CD8-positive, alpha-beta memory T cell (primary cell): ENCODE measurements at regions not wholly inside any gene's neighbourhood (a gene's known extent, or its start where the extent isn't known, plus 50 kb on each side); places are given as distances from the start of the nearest gene placed in this dataset.

Experiments used
- CTCF ChIA-PET: fragments of 350-600 bp; sonication (Branson Sonifier 250); formaldehyde crosslinking; loops from one replicate; lab custom pipeline; 2021; ENCODE audit warnings: antibody characterized with exemption; lab: Charles Lee
- POLR2A ChIA-PET: fragments of 350-600 bp; sonication (Branson Sonifier 250); formaldehyde crosslinking; loops from one replicate; lab custom pipeline; 2021; ENCODE audit warnings: antibody characterized with exemption; lab: Charles Lee
- DNase-seq, 5 donors: peaks; one replicate each; pipeline versions ENCODE4 v3.0.0 to v3.0.0-alpha.2; 2020 to 2022; ENCODE audit warnings: mixed read lengths in 1 of 5
- H3K27ac ChIP-seq: one replicate; pipeline ENCODE4 v1.7.0; 2013; ENCODE audit warnings: low read depth, mild to moderate bottlenecking, low read length, moderate library complexity
- H3K27me3 ChIP-seq: 2 replicates; pipeline ENCODE4 v1.7.0; 2013; ENCODE audit warnings: low read length, mild to moderate bottlenecking; ENCODE audit not compliant: insufficient read depth, poor library complexity, severe bottlenecking
- H3K36me3 ChIP-seq: 2 replicates; pipeline ENCODE4 v1.7.0; 2013; ENCODE audit warnings: mild to moderate bottlenecking, low read length, moderate library complexity; ENCODE audit not compliant: insufficient read depth
- H3K4me1 ChIP-seq: 2 replicates; pipeline ENCODE4 v1.7.0; 2013; ENCODE audit warnings: mild to moderate bottlenecking, low read length, moderate library complexity; ENCODE audit not compliant: insufficient read depth
- H3K4me3 ChIP-seq: 2 replicates; pipeline ENCODE4 v1.7.0; 2013; ENCODE audit warnings: mild to moderate bottlenecking, low read length
- H3K9me3 ChIP-seq: 2 replicates; pipeline ENCODE4 v1.7.0; 2013; ENCODE audit warnings: mild to moderate bottlenecking, low read length
- H3K27ac Mint-ChIP-seq, 8 donors: one replicate each; pipeline ENCODE4 v1.8.0; 2020 to 2021; ENCODE audit warnings: mixed read lengths in 8 of 8, mild to moderate bottlenecking in 6 of 8, inconsistent platforms in 3 of 8, moderate library complexity in 3 of 8
- H3K27me3 Mint-ChIP-seq, 2 donors: one replicate each; pipeline ENCODE4 v1.8.0; 2020 to 2021; ENCODE audit warnings: mixed read lengths in 2 of 2, mild to moderate bottlenecking in 1 of 2, moderate library complexity in 1 of 2
- H3K36me3 Mint-ChIP-seq, 3 donors: one replicate each; pipeline ENCODE4 v1.8.0; 2020 to 2021; ENCODE audit warnings: mixed read lengths in 3 of 3, inconsistent platforms in 1 of 3, mild to moderate bottlenecking in 1 of 3
- H3K4me1 Mint-ChIP-seq, 3 donors: one replicate each; pipeline ENCODE4 v1.8.0; 2020 to 2021; ENCODE audit warnings: mixed read lengths in 3 of 3, inconsistent platforms in 1 of 3, mild to moderate bottlenecking in 1 of 3
- H3K4me3 Mint-ChIP-seq, 7 donors: one replicate each; pipeline ENCODE4 v1.8.0; 2020 to 2021; ENCODE audit warnings: mixed read lengths in 7 of 7, mild to moderate bottlenecking in 6 of 7, moderate library complexity in 4 of 7, inconsistent platforms in 2 of 7
- H3K9me3 Mint-ChIP-seq, 5 donors: one replicate each; pipeline ENCODE4 v1.8.0; 2020 to 2022; ENCODE audit warnings: mixed read lengths in 5 of 5, mild to moderate bottlenecking in 3 of 5, moderate library complexity in 2 of 5, inconsistent platforms in 1 of 5

- Mint-ChIP-seq H3K9me3 (peaks cover 0 to 1% (median 0%) of the 10 kb centered on the region in 5 donors), H3K4me3 (no peak overlapping the region), H3K27ac (no peak overlapping the region), H3K4me1 (no peaks in the 10 kb centered on the region), H3K27me3 (peaks cover 0 to 1% of the 10 kb centered on the region in 2 donors), H3K36me3 (peaks cover 0 to 12% (median 7%) of the 10 kb centered on the region in 3 donors)
- CTCF ChIA-PET = interaction anchor here (0.9 kb wide), 1 partner anchor 9 kb away, joined by 4 read pairs; no protein-coding TSS in a partner anchor
- no peaks in the 10 kb centered on the region for H3K9me3 ChIP-seq
- no peak overlapping the region for H3K4me3 ChIP-seq
- no peaks in the 10 kb centered on the region for H3K36me3 ChIP-seq
- POLR2A ChIA-PET = no interaction called here
- no peak overlapping the region for H3K27ac ChIP-seq
- no peaks in the 10 kb centered on the region for H3K4me1 ChIP-seq
- no peaks in the 10 kb centered on the region for H3K27me3 ChIP-seq
- no peak for DNase-seq
Measured at GRCh38 chr3:106048946-106049481, 180.2 kb upstream of the CBLB start.

- H3K4me1 Mint-ChIP-seq = no peaks in the 10 kb centered on the region
- H3K27me3 Mint-ChIP-seq = peaks cover 0 to 1% of the 10 kb centered on the region in 2 donors
- Histone ChIP-seq H3K4me1 (no peaks in the 10 kb centered on the region), H3K27me3 (no peaks in the 10 kb centered on the region), H3K27ac (no peak overlapping the region), H3K9me3 (no peaks in the 10 kb centered on the region), H3K36me3 (no peaks in the 10 kb centered on the region), H3K4me3 (no peak overlapping the region)
- H3K9me3 Mint-ChIP-seq = peaks cover 0 to 2% (median 0%) of the 10 kb centered on the region in 5 donors
- H3K36me3 Mint-ChIP-seq = peaks cover 0 to 14% (median 7%) of the 10 kb centered on the region in 3 donors
- ChIA-PET CTCF (no interaction called here), POLR2A (no interaction called here)
- H3K4me3 Mint-ChIP-seq = no peak overlapping the region
- DNase-seq = no peak
- H3K27ac Mint-ChIP-seq = no peak overlapping the region
Measured at GRCh38 chr3:106049821-106050220, 181.0 kb upstream of the CBLB start.

- no peaks in the 10 kb centered on the region for H3K27me3 Mint-ChIP-seq
- no peak overlapping the region for H3K27ac Mint-ChIP-seq
- Histone ChIP-seq H3K27me3 (no peaks in the 10 kb centered on the region), H3K9me3 (no peaks in the 10 kb centered on the region), H3K4me1 (no peaks in the 10 kb centered on the region), H3K36me3 (no peaks in the 10 kb centered on the region), H3K4me3 (no peak overlapping the region), H3K27ac (no peak overlapping the region)
- POLR2A ChIA-PET = interaction anchor here (0.6 kb wide), 1 partner anchor 288 kb away, joined by 4 read pairs; no protein-coding TSS in a partner anchor
- peaks cover 9 to 16% (median 13%) of the 10 kb centered on the region in 3 donors for H3K4me1 Mint-ChIP-seq
- peaks cover 0 to 4% (median 0%) of the 10 kb centered on the region in 5 donors for H3K9me3 Mint-ChIP-seq
- H3K36me3 Mint-ChIP-seq = peaks cover 0 to 13% (median 0%) of the 10 kb centered on the region in 3 donors
- CTCF ChIA-PET = no interaction called here
- no peak for DNase-seq
- H3K4me3 Mint-ChIP-seq = no peak overlapping the region
Measured at GRCh38 chr3:106056931-106057330, 188.1 kb upstream of the CBLB start.

GRCh38 chr3:106058475-106058874, 189.7 kb upstream of the CBLB start:
- H3K9me3 Mint-ChIP-seq = peaks cover 0 to 4% (median 0%) of the 10 kb centered on the region in 5 donors
- ChIA-PET CTCF (no interaction called here), POLR2A (no interaction called here)
- Histone ChIP-seq H3K9me3 (no peaks in the 10 kb centered on the region), H3K27me3 (no peaks in the 10 kb centered on the region), H3K4me3 (no peak overlapping the region), H3K27ac (no peak overlapping the region), H3K36me3 (no peaks in the 10 kb centered on the region), H3K4me1 (no peaks in the 10 kb centered on the region)
- peak overlapping the region in 2 of 7 donors; percentile 12 to 28 for H3K4me3 Mint-ChIP-seq
- no peak for DNase-seq
- H3K36me3 Mint-ChIP-seq = peaks cover 0 to 17% (median 0%) of the 10 kb centered on the region in 3 donors
- peak overlapping the region in 2 of 8 donors; percentile 26 to 44 for H3K27ac Mint-ChIP-seq
- H3K4me1 Mint-ChIP-seq = peaks cover 9 to 16% (median 13%) of the 10 kb centered on the region in 3 donors
- H3K27me3 Mint-ChIP-seq = no peaks in the 10 kb centered on the region

- H3K27ac Mint-ChIP-seq = no peak overlapping the region
- POLR2A ChIA-PET = no interaction called here
Measured at GRCh38 chr3:106059953-106060517, 191.2 kb upstream of the CBLB start.

GRCh38 chr3:106063909-106064308, 195.1 kb upstream of the CBLB start:
- H3K4me1 ChIP-seq = peaks cover 7% of the 10 kb centered on the region
- Mint-ChIP-seq H3K4me3 (no peak overlapping the region), H3K4me1 (peaks cover 13 to 21% (median 21%) of the 10 kb centered on the region in 3 donors), H3K27me3 (peaks cover 0 to 1% of the 10 kb centered on the region in 2 donors), H3K27ac (no peak overlapping the region), H3K36me3 (peaks cover 0 to 8% (median 0%) of the 10 kb centered on the region in 3 donors), H3K9me3 (peaks cover 0 to 12% (median 5%) of the 10 kb centered on the region in 5 donors)
- CTCF ChIA-PET = no interaction called here
- H3K36me3 ChIP-seq = no peaks in the 10 kb centered on the region
- POLR2A ChIA-PET = no interaction called here
- H3K4me3 ChIP-seq = no peak overlapping the region
- H3K27ac ChIP-seq = no peak overlapping the region
- DNase-seq = no peak
- H3K9me3 ChIP-seq = no peaks in the 10 kb centered on the region
- no peaks in the 10 kb centered on the region for H3K27me3 ChIP-seq

More at GRCh38 chr3:106059953-106060517, 191.2 kb upstream of the CBLB start:
- Histone ChIP-seq H3K36me3 (no peaks in the 10 kb centered on the region), H3K4me1 (no peaks in the 10 kb centered on the region), H3K9me3 (no peaks in the 10 kb centered on the region), H3K4me3 (no peak overlapping the region), H3K27ac (no peak overlapping the region), H3K27me3 (no peaks in the 10 kb centered on the region)
- Mint-ChIP-seq H3K9me3 (peaks cover 0 to 12% (median 5%) of the 10 kb centered on the region in 5 donors), H3K4me1 (peaks cover 9 to 16% (median 13%) of the 10 kb centered on the region in 3 donors), H3K36me3 (peaks cover 0 to 14% (median 0%) of the 10 kb centered on the region in 3 donors), H3K4me3 (no peak overlapping the region), H3K27me3 (no peaks in the 10 kb centered on the region)
- no peak for DNase-seq
- CTCF ChIA-PET = no interaction called here

- Histone ChIP-seq H3K27me3 (no peaks in the 10 kb centered on the region), H3K4me3 (no peak overlapping the region), H3K4me1 (peaks cover 7% of the 10 kb centered on the region), H3K9me3 (no peaks in the 10 kb centered on the region), H3K36me3 (no peaks in the 10 kb centered on the region), H3K27ac (no peak overlapping the region)
- POLR2A ChIA-PET = no interaction called here
- Mint-ChIP-seq H3K9me3 (peaks cover 0 to 12% (median 5%) of the 10 kb centered on the region in 5 donors), H3K36me3 (peaks cover 0 to 12% (median 2%) of the 10 kb centered on the region in 3 donors), H3K4me3 (no peak overlapping the region), H3K27ac (no peak overlapping the region), H3K4me1 (peaks cover 16 to 23% (median 20%) of the 10 kb centered on the region in 3 donors), H3K27me3 (peaks cover 0 to 1% of the 10 kb centered on the region in 2 donors)
- DNase-seq = no peak
- CTCF ChIA-PET = no interaction called here
Measured at GRCh38 chr3:106065831-106066230, 197.0 kb upstream of the CBLB start.

GRCh38 chr3:106067711-106068110, 198.9 kb upstream of the CBLB start:
- POLR2A ChIA-PET = no interaction called here
- peaks cover 16 to 23% (median 20%) of the 10 kb centered on the region in 3 donors for H3K4me1 Mint-ChIP-seq
- H3K4me3 ChIP-seq = no peak overlapping the region
- peaks cover 0 to 1% of the 10 kb centered on the region in 2 donors for H3K27me3 Mint-ChIP-seq
- peaks cover 7% of the 10 kb centered on the region for H3K4me1 ChIP-seq
- no peak overlapping the region for H3K27ac ChIP-seq
- no peak for DNase-seq
- CTCF ChIA-PET = no interaction called here
- no peak overlapping the region for H3K4me3 Mint-ChIP-seq
- peaks cover 0 to 12% (median 5%) of the 10 kb centered on the region in 5 donors for H3K9me3 Mint-ChIP-seq
- peak overlapping the region in 3 of 8 donors; percentile 11 to 67 (median 25) for H3K27ac Mint-ChIP-seq
- H3K9me3 ChIP-seq = no peaks in the 10 kb centered on the region
- peaks cover 0 to 8% (median 2%) of the 10 kb centered on the region in 3 donors for H3K36me3 Mint-ChIP-seq
- H3K27me3 ChIP-seq = no peaks in the 10 kb centered on the region
- no peaks in the 10 kb centered on the region for H3K36me3 ChIP-seq
